ENCODE measurements at regions not wholly inside any gene's neighbourhood (a gene's known extent, or its start where the extent isn't known, plus 50 kb on each side); places are given as distances from the start of the nearest gene placed in this dataset.

GRCh38 chr21:18191139-18191538, 53.5 kb upstream of the CHODL start:
- no peak for DNase-seq

DNA sequence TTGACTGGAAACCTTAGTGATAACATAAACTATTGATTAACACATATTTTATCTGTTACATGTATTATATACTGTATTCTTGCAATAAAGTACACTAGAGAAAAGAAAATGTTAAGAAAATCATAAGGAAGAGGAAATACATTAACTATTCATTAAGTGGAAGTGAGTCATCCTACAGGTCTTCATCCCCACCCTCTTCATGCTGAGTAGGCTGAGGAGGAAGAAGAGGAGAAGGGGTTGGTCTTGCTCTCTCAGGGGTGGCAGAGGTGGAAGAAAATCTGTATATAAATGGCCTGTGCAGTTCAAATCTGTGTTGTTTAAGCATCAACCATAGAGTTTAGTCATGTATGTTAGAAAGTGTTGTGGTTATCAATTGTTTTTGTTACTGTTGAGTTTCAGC, 66.1 kb upstream of the CHODL start:
- DNase-seq = no peak

GRCh38 chr21:18174370-18174769, 70.3 kb upstream of the CHODL start:
- no peak for DNase-seq

DNA sequence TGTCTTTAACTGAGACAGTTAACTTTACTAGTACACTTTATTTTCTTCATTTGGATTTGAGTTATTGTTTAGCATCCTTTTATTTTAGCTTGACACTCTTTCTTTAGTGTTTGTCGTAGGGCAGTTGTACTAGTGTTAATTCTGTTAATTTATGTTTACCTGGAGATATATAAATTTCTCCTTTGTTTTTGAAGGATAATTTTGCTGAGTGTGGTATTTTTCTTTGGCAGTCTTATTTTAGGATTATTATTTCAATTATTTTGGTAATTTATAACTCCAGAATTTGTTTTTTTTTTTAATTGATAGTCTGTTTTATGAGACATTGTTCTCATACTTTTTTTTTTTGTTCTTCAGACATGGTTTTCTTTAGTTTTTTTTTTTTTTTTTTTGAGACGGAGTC, 73.8 kb upstream of the CHODL start:
- no peak for DNase-seq

GRCh38 chr21:18170221-18170620, 74.4 kb upstream of the CHODL start:
- DNase-seq = no peak

DNA sequence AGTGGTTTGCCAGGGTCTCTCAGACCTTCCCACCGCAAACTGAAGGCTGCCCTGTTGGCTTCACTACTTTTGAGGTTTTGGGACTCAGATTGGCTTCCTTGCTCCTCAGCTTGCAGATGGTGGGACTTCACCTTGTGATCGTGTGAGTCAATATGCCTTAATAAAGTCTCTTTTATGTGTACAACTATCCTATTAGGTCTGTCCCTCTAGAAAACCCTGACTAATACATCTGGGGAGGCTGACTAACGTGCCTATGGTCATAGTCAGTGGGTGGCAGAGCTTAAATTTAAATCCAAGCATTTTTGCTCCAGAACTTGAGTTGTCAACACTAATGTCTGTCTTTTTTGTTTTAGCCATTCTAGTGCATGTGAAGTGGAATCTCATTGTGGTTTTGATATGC, 76.5 kb upstream of the CHODL start:
- DNase-seq = no peak

DNA sequence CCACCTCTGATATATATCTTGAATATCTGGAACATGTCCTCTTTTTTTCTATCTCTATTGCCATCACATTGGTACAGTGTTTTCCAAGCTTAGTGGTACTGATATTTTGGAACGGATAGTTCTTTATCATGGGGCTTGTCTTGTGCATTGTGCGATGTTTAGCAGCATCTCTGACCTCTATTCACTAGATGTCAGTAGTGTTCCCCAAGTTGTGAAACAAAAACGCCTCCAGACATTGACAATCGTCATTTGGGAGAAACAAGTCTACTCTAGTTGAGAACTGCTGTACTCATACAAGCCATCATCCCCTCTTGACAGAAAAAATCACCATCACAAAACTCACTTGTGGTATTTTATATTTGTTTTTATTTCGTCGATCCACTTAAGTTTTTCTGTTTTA, 79.7 kb upstream of the CHODL start:
- DNase-seq = no peak

DNA sequence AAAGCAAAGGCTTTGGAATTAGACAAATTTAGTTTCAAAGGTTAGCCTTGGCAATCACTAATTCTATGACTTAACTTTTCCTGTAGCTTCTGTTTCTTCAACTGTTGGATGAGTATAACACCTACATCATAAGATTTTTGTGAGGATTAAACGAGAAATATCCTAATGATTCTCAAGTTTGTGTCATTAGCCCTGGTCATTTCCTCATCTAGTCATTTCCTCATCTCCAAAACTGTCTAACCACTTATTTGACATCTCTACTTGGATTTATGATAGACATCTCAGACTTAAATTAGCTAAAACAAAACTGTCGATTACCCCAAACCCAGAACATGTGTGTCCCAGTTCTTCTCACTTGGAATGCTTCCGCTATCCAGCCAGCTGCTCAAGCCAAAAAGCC, 80.2 kb upstream of the CHODL start:
- no peak for DNase-seq

GRCh38 chr21:18163956-18164355, 80.7 kb upstream of the CHODL start:
- DNase-seq = no peak

- DNase-seq = no peak
These were observed 82.8 kb upstream of the CHODL start for GRCh38 chr21:18161841-18162240.

- DNase-seq = no peak
These were observed 87.2 kb upstream of the CHODL start for GRCh38 chr21:18157406-18157805.

- DNase-seq = no peak
These were observed 89.0 kb upstream of the CHODL start for GRCh38 chr21:18155508-18156193.

GRCh38 chr21:18153063-18153462, 91.6 kb upstream of the CHODL start:
- no peak for DNase-seq

DNA sequence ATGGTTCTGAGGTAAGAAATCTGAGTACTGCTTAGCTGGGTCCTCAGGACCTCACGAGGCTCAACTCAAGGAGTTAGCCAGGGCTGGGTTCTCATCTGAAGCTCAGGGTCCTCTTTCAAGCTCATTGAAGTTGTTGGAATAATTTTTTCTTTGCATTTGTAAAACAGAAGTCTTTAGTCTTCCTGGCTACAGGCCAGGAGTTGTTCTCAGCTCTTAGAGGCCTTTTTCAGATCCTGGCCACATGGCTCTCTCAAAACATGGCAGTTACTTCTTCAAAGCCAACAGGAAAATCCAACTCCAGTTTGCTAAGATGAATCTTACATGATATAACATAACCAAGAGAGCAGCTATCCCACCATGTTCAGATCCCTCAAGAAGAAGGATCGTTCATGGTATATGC, 92.3 kb upstream of the CHODL start:
- no peak for DNase-seq

DNA sequence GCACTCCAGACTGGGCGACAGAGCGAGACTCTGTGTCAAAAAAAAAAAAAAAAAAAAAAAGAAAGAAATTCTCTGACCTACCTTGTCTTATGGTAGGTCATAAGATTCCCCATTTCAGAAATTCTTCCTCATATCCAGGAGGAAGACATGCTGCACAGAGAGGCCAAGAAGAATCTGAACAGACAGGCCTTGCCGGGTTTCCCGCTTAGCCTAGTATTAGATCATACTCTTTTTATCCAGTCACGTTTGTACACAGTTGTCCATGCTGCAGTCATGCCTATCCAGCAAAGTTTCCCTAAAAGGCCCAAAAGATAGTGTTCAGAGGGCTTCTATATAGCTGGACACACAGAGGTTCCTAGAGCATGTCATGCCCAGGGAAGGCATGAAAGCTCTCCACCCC, 93.6 kb upstream of the CHODL start:
- DNase-seq = no peak

- no peak for DNase-seq
These were observed 96.2 kb upstream of the CHODL start for GRCh38 chr21:18148401-18148800.

- DNase-seq = no peak
These were observed 97.0 kb upstream of the CHODL start for GRCh38 chr21:18147678-18148077.

- DNase-seq = no peak
These were observed 97.8 kb upstream of the CHODL start for GRCh38 chr21:18146820-18147219.

DNA sequence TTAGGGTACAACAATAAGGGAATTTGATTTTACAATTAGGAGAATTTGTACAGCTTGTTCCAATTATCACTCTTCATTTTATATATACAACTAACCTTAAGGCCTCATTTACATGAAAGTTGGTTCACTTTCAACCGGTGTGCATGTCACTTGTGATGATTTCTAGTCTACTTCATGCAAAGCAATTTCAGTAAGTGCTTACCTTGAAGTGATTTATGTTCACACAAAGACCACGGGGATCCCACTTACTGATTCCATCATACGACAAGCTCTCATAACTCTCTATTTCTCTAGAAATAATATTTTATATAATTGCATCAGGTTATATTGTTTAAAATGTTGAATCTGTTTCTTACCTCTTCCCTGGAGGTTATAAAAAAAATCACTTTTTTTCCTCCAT, 100.3 kb upstream of the CHODL start:
- DNase-seq = no peak

- DNase-seq = no peak
These were observed 102.0 kb upstream of the CHODL start for GRCh38 chr21:18142655-18143054.

DNA sequence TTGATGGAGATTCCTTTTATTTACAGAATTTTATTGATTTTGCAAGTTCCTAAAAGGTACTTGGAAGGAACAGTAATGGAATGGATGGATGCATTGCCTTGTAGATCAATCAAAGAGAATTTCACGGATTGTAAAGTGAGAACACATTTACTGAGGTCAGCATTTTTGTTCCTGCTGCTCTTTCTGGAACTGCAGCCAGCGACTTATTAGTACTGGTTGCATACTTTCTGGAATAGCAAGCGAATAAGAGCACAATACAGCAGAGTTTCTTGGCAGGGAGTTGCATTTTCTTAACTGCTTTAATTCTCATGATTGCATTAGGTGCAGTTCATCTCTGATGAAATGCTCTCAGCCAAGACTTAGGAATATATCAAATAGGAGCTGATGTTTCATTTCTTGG, 106.1 kb upstream of the CHODL start:
- DNase-seq = no peak

DNA sequence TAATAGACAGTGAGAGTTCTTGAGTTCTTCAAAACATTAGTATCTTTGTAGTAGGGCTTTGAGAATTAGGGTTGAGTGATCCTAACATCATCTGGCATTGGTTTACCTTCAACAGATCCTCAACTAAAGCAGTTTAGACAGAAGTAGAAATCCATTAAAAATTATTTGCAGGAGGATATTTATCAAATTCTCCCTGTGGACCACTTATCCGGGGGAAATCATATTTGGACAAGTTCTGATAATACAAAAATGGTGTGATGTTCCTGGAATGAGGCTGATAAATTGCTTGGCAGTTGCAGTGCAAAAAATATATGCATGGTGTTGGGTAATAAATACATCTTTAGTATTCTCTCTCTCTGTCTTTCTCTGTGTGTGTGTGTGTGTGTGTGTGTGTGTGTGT, 115.1 kb upstream of the CHODL start:
- no peak for DNase-seq

GRCh38 chr21:18118566-18118965, 126.1 kb upstream of the CHODL start:
- DNase-seq = no peak

DNA sequence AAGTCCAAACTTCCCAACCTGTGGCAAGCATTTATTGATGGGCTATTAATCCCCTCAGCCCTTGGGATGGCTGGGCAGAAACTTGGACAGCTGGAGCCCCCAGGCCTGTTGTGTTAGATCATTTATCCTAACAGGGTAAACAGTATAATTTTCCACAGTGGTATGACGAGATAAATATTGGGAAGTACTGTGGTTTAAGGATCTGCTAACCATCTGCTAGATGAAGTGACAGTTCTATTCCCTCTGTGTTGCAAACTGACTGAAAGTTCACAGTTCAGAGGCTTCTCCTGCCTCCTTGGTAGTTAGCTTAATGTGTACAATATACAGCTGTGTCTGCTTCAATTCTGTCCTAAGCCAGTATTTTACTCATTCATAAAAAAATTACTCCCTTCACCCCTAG, 127.5 kb upstream of the CHODL start:
- no peak for DNase-seq

GRCh38 chr21:18114810-18115209, 129.8 kb upstream of the CHODL start:
- no peak for DNase-seq

- DNase-seq = no peak
These were observed 139.8 kb upstream of the CHODL start for GRCh38 chr21:18104802-18105201.

All from activated CD4-positive, alpha-beta T cell treated with anti-CD3 and anti-CD28 coated beads, Interleukin-2, amount 50 U/mL, for 4 hours (primary cell).